ENCODE measurements at regions not wholly inside any gene's neighbourhood (a gene's known extent, or its start where the extent isn't known, plus 50 kb on each side); places are given as distances from the start of the nearest gene placed in this dataset.

GRCh38 chr15:97401970-97402369 is 558.5 kb upstream of the ARRDC4 start:
- Histone ChIP-seq H3K27ac (ENCODE audit: low read depth in 1 of 3, low read length in 2 of 3) (no peak overlapping the region), H3K9me3 (ENCODE audit: control insufficient read depth in 2 of 2, insufficient read depth in 1 of 2, low read depth in 1 of 2, low read length in 1 of 2) (no peaks in the 10 kb centered on the region), H3K4me3 (ENCODE audit: low read depth in 1 of 3, low read length in 3 of 3) (no peak overlapping the region), H3K36me3 (ENCODE audit: control insufficient read depth in 3 of 3, insufficient read depth in 2 of 3, low read depth in 1 of 3, low read length in 3 of 3) (no peaks in the 10 kb centered on the region), H3K4me1 (ENCODE audit: control insufficient read depth in 3 of 3, insufficient read depth in 2 of 3, low read depth in 1 of 3, low read length in 2 of 3) (no peaks in the 10 kb centered on the region), H3K27me3 (ENCODE audit: control insufficient read depth in 3 of 3, insufficient read depth in 3 of 3, low read length in 3 of 3) (no peaks in the 10 kb centered on the region)
- DNase-seq (no peak), FAIRE-seq (no peak)
- WGBS, 3 donors = 79 to 90% (median 80%) methylated on average over 2 of the region's 2 CpGs

- Histone ChIP-seq H3K27me3 (ENCODE audit: control insufficient read depth in 3 of 3, insufficient read depth in 3 of 3, low read length in 3 of 3) (no peaks in the 10 kb centered on the region), H3K4me1 (ENCODE audit: control insufficient read depth in 3 of 3, insufficient read depth in 2 of 3, low read depth in 1 of 3, low read length in 2 of 3) (no peaks in the 10 kb centered on the region), H3K36me3 (ENCODE audit: control insufficient read depth in 3 of 3, insufficient read depth in 2 of 3, low read depth in 1 of 3, low read length in 3 of 3) (no peaks in the 10 kb centered on the region), H3K27ac (ENCODE audit: low read depth in 1 of 3, low read length in 2 of 3) (no peak overlapping the region), H3K9me3 (ENCODE audit: control insufficient read depth in 2 of 2, insufficient read depth in 1 of 2, low read depth in 1 of 2, low read length in 1 of 2) (no peaks in the 10 kb centered on the region), H3K4me3 (ENCODE audit: low read depth in 1 of 3, low read length in 3 of 3) (no peak overlapping the region)
- 46 to 64% (median 57%) methylated on average over 2 of the region's 2 CpGs for WGBS, 3 donors
- FAIRE-seq (no peak), DNase-seq (no peak)
Observed at GRCh38 chr15:97406841-97407240, 553.7 kb upstream of the ARRDC4 start.

- peak; percentile 39 to 65 for DNase-seq
- Histone ChIP-seq H3K27me3 (ENCODE audit: control insufficient read depth in 3 of 3, insufficient read depth in 3 of 3, low read length in 3 of 3) (no peaks in the 10 kb centered on the region), H3K27ac (ENCODE audit: low read depth in 1 of 3, low read length in 2 of 3) (no peak overlapping the region), H3K36me3 (ENCODE audit: control insufficient read depth in 3 of 3, insufficient read depth in 2 of 3, low read depth in 1 of 3, low read length in 3 of 3) (no peaks in the 10 kb centered on the region), H3K9me3 (ENCODE audit: control insufficient read depth in 2 of 2, insufficient read depth in 1 of 2, low read depth in 1 of 2, low read length in 1 of 2) (no peaks in the 10 kb centered on the region), H3K4me1 (ENCODE audit: control insufficient read depth in 3 of 3, insufficient read depth in 2 of 3, low read depth in 1 of 3, low read length in 2 of 3) (no peaks in the 10 kb centered on the region), H3K4me3 (ENCODE audit: low read depth in 1 of 3, low read length in 3 of 3) (no peak overlapping the region)
- no peak for FAIRE-seq
- 7 to 23% (median 20%) methylated on average over 5 of the region's 5 CpGs for WGBS, 3 donors
Observed at GRCh38 chr15:97410897-97411575, 549.5 kb upstream of the ARRDC4 start.

GRCh38 chr15:97420130-97420529 is 540.4 kb upstream of the ARRDC4 start:
- Histone ChIP-seq H3K4me1 (ENCODE audit: control insufficient read depth in 3 of 3, insufficient read depth in 2 of 3, low read depth in 1 of 3, low read length in 2 of 3) (no peaks in the 10 kb centered on the region), H3K27ac (ENCODE audit: low read depth in 1 of 3, low read length in 2 of 3) (no peak overlapping the region), H3K9me3 (ENCODE audit: control insufficient read depth in 2 of 2, insufficient read depth in 1 of 2, low read depth in 1 of 2, low read length in 1 of 2) (no peaks in the 10 kb centered on the region), H3K36me3 (ENCODE audit: control insufficient read depth in 3 of 3, insufficient read depth in 2 of 3, low read depth in 1 of 3, low read length in 3 of 3) (no peaks in the 10 kb centered on the region), H3K4me3 (ENCODE audit: low read depth in 1 of 3, low read length in 3 of 3) (no peak overlapping the region), H3K27me3 (ENCODE audit: control insufficient read depth in 3 of 3, insufficient read depth in 3 of 3, low read length in 3 of 3) (no peaks in the 10 kb centered on the region)
- DNase-seq (no peak), FAIRE-seq (no peak)
- 14 to 67% (median 34%) methylated on average over 1 of the region's 1 CpG for WGBS, 3 donors

- H3K4me1 ChIP-seq (ENCODE audit: control insufficient read depth in 3 of 3, insufficient read depth in 2 of 3, low read depth in 1 of 3, low read length in 2 of 3) = no peaks in the 10 kb centered on the region
- H3K27me3 ChIP-seq (ENCODE audit: control insufficient read depth in 3 of 3, insufficient read depth in 3 of 3, low read length in 3 of 3) = no peaks in the 10 kb centered on the region
- H3K9me3 ChIP-seq (ENCODE audit: control insufficient read depth in 2 of 2, insufficient read depth in 1 of 2, low read depth in 1 of 2, low read length in 1 of 2) = no peaks in the 10 kb centered on the region
- DNase-seq (no peak), FAIRE-seq (no peak)
- no peak overlapping the region for H3K4me3 ChIP-seq (ENCODE audit: low read depth in 1 of 3, low read length in 3 of 3)
- no peaks in the 10 kb centered on the region for H3K36me3 ChIP-seq (ENCODE audit: control insufficient read depth in 3 of 3, insufficient read depth in 2 of 3, low read depth in 1 of 3, low read length in 3 of 3)
- 79 to 89% (median 82%) methylated on average over 5 of the region's 5 CpGs for WGBS, 3 donors
- no peak overlapping the region for H3K27ac ChIP-seq (ENCODE audit: low read depth in 1 of 3, low read length in 2 of 3)
Observed at GRCh38 chr15:97425596-97425995, 534.9 kb upstream of the ARRDC4 start.

GRCh38 chr15:97443101-97443500 is 517.4 kb upstream of the ARRDC4 start:
- Histone ChIP-seq H3K4me3 (ENCODE audit: low read depth in 1 of 3, low read length in 3 of 3) (no peak overlapping the region), H3K4me1 (ENCODE audit: control insufficient read depth in 3 of 3, insufficient read depth in 2 of 3, low read depth in 1 of 3, low read length in 2 of 3) (no peaks in the 10 kb centered on the region), H3K36me3 (ENCODE audit: control insufficient read depth in 3 of 3, insufficient read depth in 2 of 3, low read depth in 1 of 3, low read length in 3 of 3) (no peaks in the 10 kb centered on the region), H3K27ac (ENCODE audit: low read depth in 1 of 3, low read length in 2 of 3) (no peak overlapping the region), H3K9me3 (ENCODE audit: control insufficient read depth in 2 of 2, insufficient read depth in 1 of 2, low read depth in 1 of 2, low read length in 1 of 2) (no peaks in the 10 kb centered on the region), H3K27me3 (ENCODE audit: control insufficient read depth in 3 of 3, insufficient read depth in 3 of 3, low read length in 3 of 3) (no peaks in the 10 kb centered on the region)
- FAIRE-seq (no peak), DNase-seq (no peak)
- WGBS, 3 donors = 46 to 57% (median 55%) methylated on average over 1 of the region's 1 CpG

GRCh38 chr15:97446138-97446537 is 514.4 kb upstream of the ARRDC4 start:
- H3K27ac ChIP-seq (ENCODE audit: low read depth in 1 of 3, low read length in 2 of 3) = no peak overlapping the region
- WGBS, 3 donors = 69 to 84% (median 71%) methylated on average over 3 of the region's 3 CpGs

GRCh38 chr15:97456521-97457202 is 503.8 kb upstream of the ARRDC4 start:
- no peaks in the 10 kb centered on the region for H3K36me3 ChIP-seq (ENCODE audit: control insufficient read depth in 3 of 3, insufficient read depth in 2 of 3, low read depth in 1 of 3, low read length in 3 of 3)
- DNase-seq (no peak), FAIRE-seq (no peak)
- no peak overlapping the region for H3K27ac ChIP-seq (ENCODE audit: low read depth in 1 of 3, low read length in 2 of 3)
- no peak overlapping the region for H3K4me3 ChIP-seq (ENCODE audit: low read depth in 1 of 3, low read length in 3 of 3)
- WGBS, 3 donors = 84 to 90% (median 84%) methylated on average over 7 of the region's 7 CpGs
- H3K4me1 ChIP-seq (ENCODE audit: control insufficient read depth in 3 of 3, insufficient read depth in 2 of 3, low read depth in 1 of 3, low read length in 2 of 3) = no peaks in the 10 kb centered on the region
- H3K27me3 ChIP-seq (ENCODE audit: control insufficient read depth in 3 of 3, insufficient read depth in 3 of 3, low read length in 3 of 3) = no peaks in the 10 kb centered on the region
- H3K9me3 ChIP-seq (ENCODE audit: control insufficient read depth in 2 of 2, insufficient read depth in 1 of 2, low read depth in 1 of 2, low read length in 1 of 2) = no peaks in the 10 kb centered on the region

More at GRCh38 chr15:97446138-97446537, 514.4 kb upstream of the ARRDC4 start:
- H3K4me3 ChIP-seq (ENCODE audit: low read depth in 1 of 3, low read length in 3 of 3) = no peak overlapping the region
- H3K9me3 ChIP-seq (ENCODE audit: control insufficient read depth in 2 of 2, insufficient read depth in 1 of 2, low read depth in 1 of 2, low read length in 1 of 2) = peaks cover 0 to 6% of the 10 kb centered on the region in 2 donors
- H3K36me3 ChIP-seq (ENCODE audit: control insufficient read depth in 3 of 3, insufficient read depth in 2 of 3, low read depth in 1 of 3, low read length in 3 of 3) = no peaks in the 10 kb centered on the region
- no peaks in the 10 kb centered on the region for H3K27me3 ChIP-seq (ENCODE audit: control insufficient read depth in 3 of 3, insufficient read depth in 3 of 3, low read length in 3 of 3)
- FAIRE-seq = no peak
- no peaks in the 10 kb centered on the region for H3K4me1 ChIP-seq (ENCODE audit: control insufficient read depth in 3 of 3, insufficient read depth in 2 of 3, low read depth in 1 of 3, low read length in 2 of 3)
- no peak for DNase-seq

Data from small intestine (tissue), 7 donors.